GDM1 (cell line): ENCODE measurements at regions not wholly inside any gene's neighbourhood (a gene's known extent, or its start where the extent isn't known, plus 50 kb on each side); places are given as distances from the start of the nearest gene placed in this dataset.

Source experiments
- DNase-seq: peaks from one replicate; lab custom pipeline; 2025; lab: John Stamatoyannopoulos, UW

- DNase-seq: no peak
These were observed 371.9 kb upstream of the TBL1XR1 start for GRCh38 chr3:177569193-177569592.

GRCh38 chr3:177569875-177570657 lies 372.8 kb upstream of the TBL1XR1 start:
- DNase-seq: no peak

GRCh38 chr3:177571271-177571943 lies 374.1 kb upstream of the TBL1XR1 start:
- no peak for DNase-seq

GRCh38 chr3:177571944-177572315 lies 374.6 kb upstream of the TBL1XR1 start:
- DNase-seq: no peak

GRCh38 chr3:177574222-177574856 lies 377.1 kb upstream of the TBL1XR1 start:
- no peak for DNase-seq

GRCh38 chr3:177576746-177577145 lies 379.5 kb upstream of the TBL1XR1 start:
- no peak for DNase-seq

- no peak for DNase-seq
These were observed 381.2 kb upstream of the TBL1XR1 start for GRCh38 chr3:177578488-177578887.

GRCh38 chr3:177579419-177579818 lies 382.1 kb upstream of the TBL1XR1 start:
- no peak for DNase-seq

GRCh38 chr3:177580437-177580836 lies 383.2 kb upstream of the TBL1XR1 start:
- DNase-seq: no peak

GRCh38 chr3:177585271-177585670 lies 388.0 kb upstream of the TBL1XR1 start:
- DNase-seq: no peak

- DNase-seq: no peak
These were observed 391.9 kb upstream of the TBL1XR1 start for GRCh38 chr3:177589041-177589650.

- DNase-seq: no peak
These were observed 392.7 kb upstream of the TBL1XR1 start for GRCh38 chr3:177589911-177590381.

GRCh38 chr3:177590826-177591225 lies 393.5 kb upstream of the TBL1XR1 start:
- DNase-seq: no peak

- DNase-seq: peak; percentile 77
These were observed 394.1 kb upstream of the TBL1XR1 start for GRCh38 chr3:177591379-177591778.

GRCh38 chr3:177594096-177594495 lies 396.8 kb upstream of the TBL1XR1 start:
- DNase-seq: no peak

- no peak for DNase-seq
These were observed 398.4 kb upstream of the TBL1XR1 start for GRCh38 chr3:177595530-177596188.

GRCh38 chr3:177596248-177596815 lies 399.1 kb upstream of the TBL1XR1 start:
- no peak for DNase-seq

- DNase-seq: no peak
These were observed 399.6 kb upstream of the TBL1XR1 start for GRCh38 chr3:177596816-177597271.

GRCh38 chr3:177597311-177598096 lies 400.2 kb upstream of the TBL1XR1 start:
- DNase-seq: no peak

GRCh38 chr3:177598097-177598833 lies 401.0 kb upstream of the TBL1XR1 start:
- DNase-seq: no peak
